ENCODE measurements at regions not wholly inside any gene's neighbourhood (a gene's known extent, or its start where the extent isn't known, plus 50 kb on each side); places are given as distances from the start of the nearest gene placed in this dataset.

GRCh38 chr1:193633991-193634390 is 447.6 kb upstream of the B3GALT2 start:
- no peaks in the 10 kb centered on the region for H3K36me3 ChIP-seq (ENCODE audit: control insufficient read depth, insufficient read depth, low read length)
- no peaks in the 10 kb centered on the region for H3K9me3 ChIP-seq (ENCODE audit: control insufficient read depth, low read length)
- H3K4me3 ChIP-seq (ENCODE audit: low read length), result no peak overlapping the region
- no peak overlapping the region for H3K9ac ChIP-seq (ENCODE audit: extremely low read depth, low read length, poor library complexity, severe bottlenecking)
- no peaks in the 10 kb centered on the region for H3K4me1 ChIP-seq (ENCODE audit: control insufficient read depth, insufficient read depth, low read length)
- WGBS, 2 experiments (ENCODE audit: insufficient coverage in 1 of 2, insufficient read length in 1 of 2), result 58 to 80% methylated on average over 1 to 2 of the region's 2 CpGs
- no peaks in the 10 kb centered on the region for H3K27me3 ChIP-seq (ENCODE audit: control insufficient read depth, insufficient read depth, low read length, poor library complexity, severe bottlenecking)
- H3K27me3 Mint-ChIP-seq (ENCODE audit: insufficient read depth), result no peaks in the 10 kb centered on the region
- no peaks in the 10 kb centered on the region for H3K36me3 Mint-ChIP-seq (ENCODE audit: low read depth)
- no peak for TF ChIP-seq CTCF (conservative IDR thresholded peaks at IDR 0.05)
- no peaks in the 10 kb centered on the region for H3K9me3 Mint-ChIP-seq
- no peak overlapping the region for H3K27ac ChIP-seq (ENCODE audit: low read depth, low read length)
- no peak overlapping the region for H3K4me3 Mint-ChIP-seq
- no peak overlapping the region for H3K27ac Mint-ChIP-seq
- DNase-seq, result no peak
- H3K4me1 Mint-ChIP-seq, result peaks cover 2% of the 10 kb centered on the region

GRCh38 chr1:193633093-193633492 is 446.7 kb upstream of the B3GALT2 start:
- Histone ChIP-seq H3K9ac (ENCODE audit: extremely low read depth, low read length, poor library complexity, severe bottlenecking) (no peak overlapping the region), H3K4me1 (ENCODE audit: control insufficient read depth, insufficient read depth, low read length) (no peaks in the 10 kb centered on the region), H3K36me3 (ENCODE audit: control insufficient read depth, insufficient read depth, low read length) (no peaks in the 10 kb centered on the region), H3K27ac (ENCODE audit: low read depth, low read length) (no peak overlapping the region), H3K4me3 (ENCODE audit: low read length) (no peak overlapping the region), H3K27me3 (ENCODE audit: control insufficient read depth, insufficient read depth, low read length, poor library complexity, severe bottlenecking) (no peaks in the 10 kb centered on the region), H3K9me3 (ENCODE audit: control insufficient read depth, low read length) (no peaks in the 10 kb centered on the region)
- H3K4me1 Mint-ChIP-seq, result peaks cover 2% of the 10 kb centered on the region
- no peaks in the 10 kb centered on the region for H3K27me3 Mint-ChIP-seq (ENCODE audit: insufficient read depth)
- no peak overlapping the region for H3K4me3 Mint-ChIP-seq
- H3K36me3 Mint-ChIP-seq (ENCODE audit: low read depth), result no peaks in the 10 kb centered on the region
- no peak overlapping the region for H3K27ac Mint-ChIP-seq
- DNase-seq, result no peak
- 95 to 96% methylated on average over 3 of the region's 3 CpGs for WGBS, 2 experiments (ENCODE audit: insufficient coverage in 1 of 2, insufficient read length in 1 of 2)
- no peaks in the 10 kb centered on the region for H3K9me3 Mint-ChIP-seq
- TF ChIP-seq CTCF (conservative IDR thresholded peaks at IDR 0.05), result no peak

- peaks cover 6% of the 10 kb centered on the region for H3K4me1 Mint-ChIP-seq
- Histone ChIP-seq H3K4me1 (ENCODE audit: control insufficient read depth, insufficient read depth, low read length) (no peaks in the 10 kb centered on the region), H3K4me3 (ENCODE audit: low read length) (no peak overlapping the region), H3K9me3 (ENCODE audit: control insufficient read depth, low read length) (no peaks in the 10 kb centered on the region), H3K27me3 (ENCODE audit: control insufficient read depth, insufficient read depth, low read length, poor library complexity, severe bottlenecking) (no peaks in the 10 kb centered on the region), H3K36me3 (ENCODE audit: control insufficient read depth, insufficient read depth, low read length) (no peaks in the 10 kb centered on the region), H3K9ac (ENCODE audit: extremely low read depth, low read length, poor library complexity, severe bottlenecking) (no peak overlapping the region), H3K27ac (ENCODE audit: low read depth, low read length) (no peak overlapping the region)
- TF ChIP-seq CTCF (conservative IDR thresholded peaks at IDR 0.05), result no peak
- H3K27ac Mint-ChIP-seq, result no peak overlapping the region
- H3K4me3 Mint-ChIP-seq, result no peak overlapping the region
- 95% methylated on average over 1 of the region's 3 CpGs; no CpG with 5 or more reads in 1 of the 2 experiments for WGBS, 2 experiments (ENCODE audit: insufficient coverage in 1 of 2, insufficient read length in 1 of 2)
- no peak for DNase-seq
- H3K9me3 Mint-ChIP-seq, result no peaks in the 10 kb centered on the region
- H3K36me3 Mint-ChIP-seq (ENCODE audit: low read depth), result no peaks in the 10 kb centered on the region
- no peaks in the 10 kb centered on the region for H3K27me3 Mint-ChIP-seq (ENCODE audit: insufficient read depth)
Measured at GRCh38 chr1:193631306-193631705, 444.9 kb upstream of the B3GALT2 start.
